ENCODE measurements at regions not wholly inside any gene's neighbourhood (a gene's known extent, or its start where the extent isn't known, plus 50 kb on each side); places are given as distances from the start of the nearest gene placed in this dataset.

DNA sequence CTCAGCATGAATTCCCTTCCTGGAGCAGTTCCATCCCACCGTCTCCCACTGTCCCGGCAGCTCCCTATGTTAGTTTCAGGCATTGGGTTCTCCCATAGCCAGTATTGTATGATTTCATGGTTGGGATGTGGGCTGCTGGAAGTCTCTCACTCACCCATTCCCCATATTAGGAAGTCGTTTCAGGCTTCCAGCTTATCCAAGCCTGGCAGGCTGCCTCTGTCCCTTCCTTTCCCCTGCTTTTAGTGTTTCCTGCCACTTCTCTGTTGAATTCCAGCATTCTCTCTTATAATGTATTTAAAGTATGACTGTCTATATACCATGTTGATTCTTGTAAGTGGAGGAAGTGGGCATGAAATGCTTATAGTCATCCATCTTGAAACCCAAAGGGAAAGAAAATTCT is 309.7 kb upstream of the RBMS3 start:
- TF ChIP-seq, protein P1, sequence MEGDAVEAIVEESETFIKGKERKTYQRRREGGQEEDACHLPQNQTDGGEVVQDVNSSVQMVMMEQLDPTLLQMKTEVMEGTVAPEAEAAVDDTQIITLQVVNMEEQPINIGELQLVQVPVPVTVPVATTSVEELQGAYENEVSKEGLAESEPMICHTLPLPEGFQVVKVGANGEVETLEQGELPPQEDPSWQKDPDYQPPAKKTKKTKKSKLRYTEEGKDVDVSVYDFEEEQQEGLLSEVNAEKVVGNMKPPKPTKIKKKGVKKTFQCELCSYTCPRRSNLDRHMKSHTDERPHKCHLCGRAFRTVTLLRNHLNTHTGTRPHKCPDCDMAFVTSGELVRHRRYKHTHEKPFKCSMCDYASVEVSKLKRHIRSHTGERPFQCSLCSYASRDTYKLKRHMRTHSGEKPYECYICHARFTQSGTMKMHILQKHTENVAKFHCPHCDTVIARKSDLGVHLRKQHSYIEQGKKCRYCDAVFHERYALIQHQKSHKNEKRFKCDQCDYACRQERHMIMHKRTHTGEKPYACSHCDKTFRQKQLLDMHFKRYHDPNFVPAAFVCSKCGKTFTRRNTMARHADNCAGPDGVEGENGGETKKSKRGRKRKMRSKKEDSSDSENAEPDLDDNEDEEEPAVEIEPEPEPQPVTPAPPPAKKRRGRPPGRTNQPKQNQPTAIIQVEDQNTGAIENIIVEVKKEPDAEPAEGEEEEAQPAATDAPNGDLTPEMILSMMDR (IDR thresholded peaks at IDR 0.05), result no peak
- TF ChIP-seq EZH2 (IDR thresholded peaks at IDR 0.05), result no peak
